ENCODE measurements at regions not wholly inside any gene's neighbourhood (a gene's known extent, or its start where the extent isn't known, plus 50 kb on each side); places are given as distances from the start of the nearest gene placed in this dataset.
"Not testable (repeated sequence)": the region's sequence is repeated elsewhere in the genome, so short reads cannot be mapped to it uniquely, and the experiment has no call there.

DNA sequence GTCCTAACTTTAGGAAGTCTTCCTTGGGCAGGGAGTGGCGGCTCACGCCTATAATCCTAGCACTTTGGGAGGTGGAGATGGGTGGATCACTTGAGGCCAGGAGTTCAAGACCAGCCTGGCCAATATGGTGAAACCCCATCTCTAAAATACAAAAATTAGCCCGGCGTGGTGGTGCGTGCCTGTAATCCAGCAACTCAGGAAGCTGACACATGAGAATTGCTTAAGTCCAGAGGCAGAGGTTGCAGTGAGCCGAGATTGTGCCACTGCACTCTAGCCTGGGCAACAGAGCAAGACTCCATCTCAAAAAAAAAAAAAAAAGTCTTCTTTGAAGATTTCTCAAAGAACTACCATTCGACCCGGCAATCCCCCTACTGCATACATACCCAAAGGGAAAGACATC is 50.0 kb upstream of the GPCPD1 start:
- DNase-seq (ENCODE audit: low read depth in 2 of 3, low spot score in 2 of 3) = not testable (repeated sequence)
